Smooth muscle cell (in vitro differentiated cells): ENCODE measurements at regions not wholly inside any gene's neighbourhood (a gene's known extent, or its start where the extent isn't known, plus 50 kb on each side); places are given as distances from the start of the nearest gene placed in this dataset.
"Not testable (repeated sequence)": the region's sequence is repeated elsewhere in the genome, so short reads cannot be mapped to it uniquely, and the experiment has no call there.

ENCODE experiments used
- DNase-seq: peaks from one replicate; lab custom pipeline; 2025; ENCODE audit not compliant: unreplicated experiment; lab: John Stamatoyannopoulos, UW
- H2AFZ ChIP-seq: fragments of 200-600 bp; sonication (generic); 2 replicates; pipeline ENCODE4 v1.6.0; 2016; ENCODE audit warnings: antibody characterized with exemption, low read depth, mild to moderate bottlenecking
- H3F3A ChIP-seq: fragments of 200-600 bp; sonication (generic); 2 replicates; pipeline ENCODE4 v1.6.0; 2017; ENCODE audit warnings: antibody characterized with exemption, low read depth
- H3K27ac ChIP-seq: fragments of 200-600 bp; sonication (generic); 2 replicates; pipeline ENCODE4 v1.5.1; 2016; ENCODE audit warnings: low read depth, mild to moderate bottlenecking
- H3K27me3 ChIP-seq: fragments of 200-600 bp; sonication (generic); 2 replicates; pipeline ENCODE4 v1.6.1; 2016; ENCODE audit warnings: low read depth, mild to moderate bottlenecking
- H3K36me3 ChIP-seq: fragments of 200-600 bp; sonication (generic); 2 replicates; pipeline ENCODE4 v1.5.1; 2016; ENCODE audit warnings: low read depth
- H3K4me1 ChIP-seq: fragments of 200-600 bp; sonication (generic); 2 replicates; pipeline ENCODE4 v1.5.1; 2016; ENCODE audit warnings: low read depth
- H3K4me2 ChIP-seq: fragments of 200-600 bp; sonication (generic); 2 replicates; pipeline ENCODE4 v1.6.0; 2016; ENCODE audit warnings: mild to moderate bottlenecking
- H3K4me3 ChIP-seq: fragments of 200-600 bp; sonication (generic); 2 replicates; pipeline ENCODE4 v1.5.1; 2016; ENCODE audit warnings: mild to moderate bottlenecking
- H3K79me2 ChIP-seq: fragments of 200-600 bp; sonication (generic); 2 replicates; pipeline ENCODE4 v1.6.0; 2016; ENCODE audit warnings: low read depth, mild to moderate bottlenecking
- H3K9ac ChIP-seq: fragments of 200-600 bp; sonication (generic); 2 replicates; pipeline ENCODE4 v1.6.0; 2016; ENCODE audit warnings: low read depth
- H3K9me3 ChIP-seq: fragments of 200-600 bp; sonication (generic); replicated peaks from 2 replicates; pipeline ENCODE4 v1.5.1; 2016; ENCODE audit warnings: low read depth
- H4K20me1 ChIP-seq: fragments of 200-600 bp; sonication (generic); 2 replicates; pipeline ENCODE4 v1.6.0; 2016; ENCODE audit warnings: low read depth
- CTCF ChIP-seq: fragments of 200-600 bp; sonication (generic); IDR thresholded peaks from 2 replicates; pipeline ENCODE4 v1.5.1; 2017; ENCODE audit warnings: borderline replicate concordance, mild to moderate bottlenecking, antibody characterized with exemption; ENCODE audit not compliant: insufficient read depth, poor library complexity, severe bottlenecking
- WGBS: methylation state at CpG from one replicate; pipeline ENCODE4 v1.1.7; 2016; ENCODE audit warnings: low lambda C conversion rate; 5-methylcytosine and 5-hydroxymethylcytosine counted together

DNA sequence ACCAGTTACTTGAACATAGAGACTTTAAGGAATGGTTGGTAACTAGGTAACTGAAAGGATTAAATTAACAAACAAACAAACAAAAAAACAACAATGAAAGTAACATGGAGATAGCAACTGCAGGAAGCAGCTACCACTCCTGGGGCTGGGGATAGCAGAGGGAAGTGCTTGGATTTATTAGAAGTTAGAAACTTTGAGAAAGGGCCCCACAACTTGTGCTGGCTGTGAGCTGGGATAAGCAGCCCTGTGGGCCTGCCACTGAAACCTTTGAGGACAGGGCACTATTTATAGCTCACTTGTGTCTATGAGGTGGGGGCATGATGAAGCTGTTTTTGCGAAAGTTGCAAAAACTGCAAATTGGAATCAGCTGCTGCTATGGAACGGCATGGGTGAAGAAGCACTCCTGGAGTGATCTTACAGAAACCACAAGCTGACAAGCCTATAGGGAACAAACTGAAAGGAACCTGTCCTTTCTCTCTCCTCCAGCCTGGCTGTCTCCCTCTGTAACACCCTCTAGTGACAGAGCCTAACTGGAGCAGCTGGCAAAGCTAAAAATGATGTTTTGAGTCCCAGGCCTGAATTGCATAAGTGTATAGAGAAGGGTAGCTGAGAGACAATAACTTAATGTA is 91.4 kb upstream of the RANBP6 start:
- H3K9me3 ChIP-seq: no peaks in the 10 kb centered on the region
- H3K27me3 ChIP-seq: no peaks in the 10 kb centered on the region
- H3K4me2 ChIP-seq: peak overlapping the region; percentile 42
- peak; percentile 13 for TF ChIP-seq CTCF
- 12% methylated on average over 2 of the region's 2 CpGs for WGBS
- no peak overlapping the region for H3K4me3 ChIP-seq
- H3K9ac ChIP-seq: no peak overlapping the region
- peak overlapping the region; percentile 7 for H3K27ac ChIP-seq
- H3K36me3 ChIP-seq: no peaks in the 10 kb centered on the region
- no peaks in the 10 kb centered on the region for H3K4me1 ChIP-seq
- no peaks in the 10 kb centered on the region for H3F3A ChIP-seq
- H2AFZ ChIP-seq: peak overlapping the region; percentile 21
- H4K20me1 ChIP-seq: no peaks in the 10 kb centered on the region
- H3K79me2 ChIP-seq: no peaks in the 10 kb centered on the region
- no peak for DNase-seq

DNA sequence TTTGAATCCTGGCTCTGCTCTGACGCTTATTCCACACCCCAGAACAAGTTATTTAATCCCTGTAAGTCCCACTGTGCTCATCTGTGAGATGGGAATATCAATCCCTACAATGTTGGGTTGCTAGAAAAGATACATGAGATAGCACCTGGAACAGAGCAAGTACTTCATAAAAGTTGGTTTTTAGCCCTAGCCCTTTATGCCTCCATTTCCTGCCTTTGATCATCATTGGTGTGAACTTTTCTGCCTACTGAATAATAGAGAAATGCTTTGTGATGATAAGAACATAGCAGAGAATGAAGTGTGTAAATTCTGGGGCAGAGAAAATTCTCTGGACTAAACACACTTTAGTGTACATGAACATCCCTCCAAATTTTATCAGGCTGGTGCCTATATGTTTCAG is 90.3 kb upstream of the RANBP6 start:
- Histone ChIP-seq H3K36me3 (no peaks in the 10 kb centered on the region), H2AFZ (no peak overlapping the region), H3K4me1 (no peaks in the 10 kb centered on the region), H3K4me3 (no peak overlapping the region), H3K27me3 (no peaks in the 10 kb centered on the region), H3F3A (no peaks in the 10 kb centered on the region), H3K9me3 (no peaks in the 10 kb centered on the region), H3K27ac (no peak overlapping the region), H3K4me2 (no peak overlapping the region), H3K9ac (no peak overlapping the region), H4K20me1 (no peaks in the 10 kb centered on the region), H3K79me2 (no peaks in the 10 kb centered on the region)
- TF ChIP-seq CTCF: no peak
- no peak for DNase-seq
- WGBS: 81% methylated on average over 1 of the region's 1 CpG

GRCh38 chr9:6104406-6104805 is 89.0 kb upstream of the RANBP6 start:
- H3K36me3 ChIP-seq, H3K79me2 ChIP-seq, H3K27ac ChIP-seq, H3K9ac ChIP-seq, H3K9me3 ChIP-seq, H4K20me1 ChIP-seq, H2AFZ ChIP-seq, DNase-seq, H3F3A ChIP-seq, H3K4me1 ChIP-seq, H3K4me3 ChIP-seq, H3K27me3 ChIP-seq, H3K4me2 ChIP-seq: not testable (repeated sequence)
- 83% methylated on average over 3 of the region's 3 CpGs for WGBS

DNA sequence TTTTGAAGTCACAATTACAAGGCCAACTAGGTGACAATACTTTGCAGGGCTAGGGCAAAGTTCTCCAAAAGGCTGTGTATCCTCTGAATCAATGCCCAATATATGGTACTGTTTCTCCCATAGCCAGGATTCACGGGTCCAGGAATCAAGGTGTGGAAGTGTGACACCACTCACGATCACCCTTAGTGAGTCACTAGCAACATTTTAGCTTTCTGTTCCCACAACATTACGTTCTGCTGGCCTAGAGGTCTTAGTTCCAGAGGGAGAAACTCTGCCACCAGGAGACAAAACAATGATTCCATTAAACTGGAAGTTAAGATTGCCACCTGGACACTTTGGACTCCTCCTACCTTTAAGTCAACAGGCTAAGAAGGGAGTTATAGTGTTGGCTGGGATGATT is 88.5 kb upstream of the RANBP6 start:
- H4K20me1 ChIP-seq, H3F3A ChIP-seq, H3K27ac ChIP-seq, H3K27me3 ChIP-seq, H3K4me3 ChIP-seq, H3K9me3 ChIP-seq, H3K4me2 ChIP-seq, H3K79me2 ChIP-seq, H2AFZ ChIP-seq, H3K9ac ChIP-seq, DNase-seq, H3K36me3 ChIP-seq, H3K4me1 ChIP-seq: not testable (repeated sequence)
- WGBS: 84% methylated on average over 3 of the region's 3 CpGs

- H3K27me3 ChIP-seq, H3K9ac ChIP-seq, H3K4me1 ChIP-seq, H3K27ac ChIP-seq, H3K79me2 ChIP-seq, H3F3A ChIP-seq, H3K4me3 ChIP-seq, DNase-seq, H3K9me3 ChIP-seq, H3K36me3 ChIP-seq, H2AFZ ChIP-seq, H4K20me1 ChIP-seq, H3K4me2 ChIP-seq: not testable (repeated sequence)
- WGBS: 78% methylated on average over 4 of the region's 4 CpGs
Observed at GRCh38 chr9:6102336-6102987, 87.0 kb upstream of the RANBP6 start.

GRCh38 chr9:6101725-6102124 is 86.3 kb upstream of the RANBP6 start:
- H3K27ac ChIP-seq, H3K27me3 ChIP-seq, H3K9ac ChIP-seq, DNase-seq, H3K9me3 ChIP-seq, H3K79me2 ChIP-seq, H3K4me3 ChIP-seq, H3K4me2 ChIP-seq, H3K4me1 ChIP-seq, H3K36me3 ChIP-seq, H4K20me1 ChIP-seq, H2AFZ ChIP-seq, H3F3A ChIP-seq: not testable (repeated sequence)
- 90% methylated on average over 1 of the region's 1 CpG for WGBS

DNA sequence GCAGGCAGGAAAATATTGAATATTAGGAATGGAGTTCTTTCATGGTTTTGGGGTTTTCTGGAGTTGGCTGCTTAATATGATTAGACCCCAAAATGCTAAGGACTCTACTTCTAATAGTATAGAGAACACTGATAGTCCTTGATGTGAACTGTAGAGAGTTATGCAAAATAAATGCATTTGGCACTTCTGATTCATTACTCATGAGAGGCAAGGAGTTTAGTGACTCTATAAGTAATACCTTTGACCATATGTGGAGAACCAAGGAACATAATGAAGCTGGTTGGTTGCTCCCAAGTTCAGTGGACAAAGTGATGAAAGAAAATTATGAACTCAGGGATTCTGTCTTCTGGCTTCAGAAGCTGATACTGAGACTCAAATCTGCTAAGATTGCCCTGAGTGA is 83.9 kb upstream of the RANBP6 start:
- not testable (repeated sequence) for H3K79me2 ChIP-seq, H2AFZ ChIP-seq, H3K4me3 ChIP-seq, H3K9ac ChIP-seq, H3K27ac ChIP-seq, H3K27me3 ChIP-seq, DNase-seq, H3K4me1 ChIP-seq, H3K9me3 ChIP-seq, H3K4me2 ChIP-seq, H4K20me1 ChIP-seq, H3F3A ChIP-seq, H3K36me3 ChIP-seq
